ENCODE measurements at regions not wholly inside any gene's neighbourhood (a gene's known extent, or its start where the extent isn't known, plus 50 kb on each side); places are given as distances from the start of the nearest gene placed in this dataset.

DNA sequence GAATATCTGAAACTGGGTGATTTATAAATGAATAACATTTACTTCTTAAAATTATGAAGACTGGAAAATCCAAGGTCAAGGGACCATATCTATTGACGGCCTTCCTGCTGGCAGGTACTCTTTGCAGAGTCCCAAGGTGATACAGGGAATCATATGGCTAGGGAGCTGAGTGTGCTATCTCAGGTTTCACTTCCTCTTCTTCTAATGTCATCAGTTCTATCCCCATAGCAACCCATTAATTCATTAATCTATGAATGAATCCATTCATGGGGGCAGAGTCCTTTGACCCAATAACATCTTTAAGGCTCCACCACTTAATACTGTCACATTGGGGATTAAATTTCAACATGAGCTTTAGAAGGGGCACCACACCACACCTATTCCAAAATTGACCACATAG lies 772.0 kb downstream of the HACE1 start:
- TF ChIP-seq, protein P1, sequence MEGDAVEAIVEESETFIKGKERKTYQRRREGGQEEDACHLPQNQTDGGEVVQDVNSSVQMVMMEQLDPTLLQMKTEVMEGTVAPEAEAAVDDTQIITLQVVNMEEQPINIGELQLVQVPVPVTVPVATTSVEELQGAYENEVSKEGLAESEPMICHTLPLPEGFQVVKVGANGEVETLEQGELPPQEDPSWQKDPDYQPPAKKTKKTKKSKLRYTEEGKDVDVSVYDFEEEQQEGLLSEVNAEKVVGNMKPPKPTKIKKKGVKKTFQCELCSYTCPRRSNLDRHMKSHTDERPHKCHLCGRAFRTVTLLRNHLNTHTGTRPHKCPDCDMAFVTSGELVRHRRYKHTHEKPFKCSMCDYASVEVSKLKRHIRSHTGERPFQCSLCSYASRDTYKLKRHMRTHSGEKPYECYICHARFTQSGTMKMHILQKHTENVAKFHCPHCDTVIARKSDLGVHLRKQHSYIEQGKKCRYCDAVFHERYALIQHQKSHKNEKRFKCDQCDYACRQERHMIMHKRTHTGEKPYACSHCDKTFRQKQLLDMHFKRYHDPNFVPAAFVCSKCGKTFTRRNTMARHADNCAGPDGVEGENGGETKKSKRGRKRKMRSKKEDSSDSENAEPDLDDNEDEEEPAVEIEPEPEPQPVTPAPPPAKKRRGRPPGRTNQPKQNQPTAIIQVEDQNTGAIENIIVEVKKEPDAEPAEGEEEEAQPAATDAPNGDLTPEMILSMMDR (IDR thresholded peaks at IDR 0.05), result no peak

DNA sequence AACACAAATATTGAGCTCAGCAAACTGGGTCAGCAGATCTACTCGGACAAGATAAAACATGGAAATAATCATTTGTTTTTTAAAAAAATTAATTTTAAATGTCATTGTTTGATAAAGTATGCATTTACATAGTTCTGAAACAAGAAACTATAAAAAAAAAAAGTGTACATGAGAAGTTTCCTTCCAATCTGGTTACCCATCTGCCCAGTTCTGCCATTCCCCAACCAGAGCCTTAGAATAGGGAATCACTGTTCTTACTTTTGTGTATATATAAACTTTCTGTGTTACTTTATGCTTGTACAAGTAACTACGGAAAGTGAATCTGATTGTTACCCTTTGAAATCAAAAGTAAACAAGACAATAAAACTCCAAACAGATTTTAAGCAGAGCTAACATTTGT lies 791.4 kb downstream of the HACE1 start:
- TF ChIP-seq, protein P1 (IDR thresholded peaks at IDR 0.05), result no peak

DNA sequence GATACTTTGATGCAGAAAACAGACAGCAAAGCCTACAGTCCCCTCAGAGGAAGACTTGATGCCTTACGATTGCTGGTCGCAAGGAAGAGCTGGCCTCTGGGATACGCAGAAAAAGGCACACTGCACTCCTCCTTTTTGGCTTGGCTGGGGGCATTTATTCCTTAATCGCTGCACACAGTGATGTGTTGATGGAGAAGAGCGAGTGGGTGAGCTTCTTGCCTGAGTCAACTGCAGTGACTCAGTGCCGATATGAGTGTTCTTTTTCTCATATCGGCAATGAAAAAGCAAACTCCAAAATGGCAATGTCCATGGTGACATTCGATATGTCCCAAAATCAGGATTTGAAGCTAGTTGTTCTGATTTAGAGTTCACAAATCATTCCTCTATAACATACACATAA lies 794.8 kb downstream of the HACE1 start:
- TF ChIP-seq, protein P1 (IDR thresholded peaks at IDR 0.05), result no peak

DNA sequence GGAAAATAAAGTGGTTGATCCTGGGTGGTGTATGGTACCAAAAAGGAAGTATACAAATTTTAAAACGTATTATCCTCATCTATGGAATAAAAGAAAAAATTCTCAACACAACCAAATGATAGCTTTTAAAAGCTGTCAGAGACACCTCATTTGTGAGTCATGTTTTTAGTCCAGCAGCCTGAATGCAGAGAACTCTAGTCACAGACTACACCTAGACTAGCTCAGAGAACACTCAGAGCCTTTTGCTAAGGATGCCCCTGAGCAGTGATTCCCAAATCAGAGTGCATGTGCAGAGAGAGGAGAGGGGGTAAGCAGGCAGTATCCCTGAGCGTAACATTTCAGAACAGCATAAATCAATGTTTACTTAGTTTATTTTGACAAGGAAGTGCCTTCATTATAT lies 809.3 kb downstream of the HACE1 start:
- TF ChIP-seq, protein P1 (IDR thresholded peaks at IDR 0.05), result no peak

DNA sequence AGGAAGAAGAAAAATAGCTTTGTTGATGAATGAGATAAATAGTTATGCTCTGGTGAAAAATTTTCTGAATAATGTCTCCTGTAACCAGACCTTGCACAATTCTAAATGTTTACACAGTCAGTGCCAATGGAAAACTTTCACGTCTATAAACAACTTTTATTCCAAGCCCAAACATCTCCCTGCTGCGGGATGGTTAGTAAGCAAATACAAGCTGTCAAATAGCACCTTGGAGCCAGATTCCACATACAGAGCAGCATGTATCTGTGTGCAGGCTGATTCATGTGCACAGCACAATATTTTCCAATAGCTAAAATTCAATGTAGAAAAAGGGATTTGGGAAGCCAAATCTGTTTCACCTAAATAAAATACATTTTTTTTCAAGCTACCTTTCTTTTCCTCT lies 813.3 kb downstream of the HACE1 start:
- TF ChIP-seq, protein P1 (IDR thresholded peaks at IDR 0.05), result no peak

DNA sequence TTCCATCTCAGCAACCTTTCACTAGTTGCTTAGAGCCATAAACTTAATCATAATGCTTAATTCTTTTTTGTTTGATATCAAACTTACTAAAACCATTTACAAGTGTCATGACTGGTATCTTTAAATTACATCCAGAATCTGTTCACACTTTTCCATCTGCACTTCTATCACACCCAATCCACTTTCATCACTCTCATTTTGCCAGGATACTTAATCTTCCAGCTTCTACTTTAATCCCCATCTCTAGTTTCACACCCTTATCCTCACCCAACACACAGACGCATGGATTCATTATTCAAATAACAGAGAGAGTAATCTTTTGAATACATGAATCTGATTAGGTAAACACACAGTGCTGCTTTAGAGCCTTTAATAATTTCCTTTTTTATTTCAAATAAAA lies 828.4 kb downstream of the HACE1 start:
- TF ChIP-seq, protein P1 (IDR thresholded peaks at IDR 0.05), result no peak

DNA sequence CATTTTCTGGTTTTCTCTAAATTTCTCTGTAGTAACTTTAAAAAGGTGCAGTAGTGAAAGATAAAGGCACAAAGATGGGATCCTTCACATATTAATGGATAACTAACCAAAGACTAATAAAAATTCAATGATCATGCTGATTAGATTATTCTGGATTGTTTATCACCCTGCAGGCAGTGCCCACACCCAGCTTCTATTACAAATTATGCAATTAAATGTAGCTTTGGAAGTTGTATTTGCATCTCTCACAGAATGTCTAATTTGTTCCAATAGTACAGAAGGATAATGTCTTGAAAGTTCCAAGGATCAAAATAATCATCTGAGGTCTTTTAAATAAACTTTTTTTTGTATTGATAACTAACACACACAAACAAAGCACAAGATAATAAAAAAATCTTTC lies 837.6 kb downstream of the HACE1 start:
- TF ChIP-seq, protein P1 (IDR thresholded peaks at IDR 0.05), result no peak

DNA sequence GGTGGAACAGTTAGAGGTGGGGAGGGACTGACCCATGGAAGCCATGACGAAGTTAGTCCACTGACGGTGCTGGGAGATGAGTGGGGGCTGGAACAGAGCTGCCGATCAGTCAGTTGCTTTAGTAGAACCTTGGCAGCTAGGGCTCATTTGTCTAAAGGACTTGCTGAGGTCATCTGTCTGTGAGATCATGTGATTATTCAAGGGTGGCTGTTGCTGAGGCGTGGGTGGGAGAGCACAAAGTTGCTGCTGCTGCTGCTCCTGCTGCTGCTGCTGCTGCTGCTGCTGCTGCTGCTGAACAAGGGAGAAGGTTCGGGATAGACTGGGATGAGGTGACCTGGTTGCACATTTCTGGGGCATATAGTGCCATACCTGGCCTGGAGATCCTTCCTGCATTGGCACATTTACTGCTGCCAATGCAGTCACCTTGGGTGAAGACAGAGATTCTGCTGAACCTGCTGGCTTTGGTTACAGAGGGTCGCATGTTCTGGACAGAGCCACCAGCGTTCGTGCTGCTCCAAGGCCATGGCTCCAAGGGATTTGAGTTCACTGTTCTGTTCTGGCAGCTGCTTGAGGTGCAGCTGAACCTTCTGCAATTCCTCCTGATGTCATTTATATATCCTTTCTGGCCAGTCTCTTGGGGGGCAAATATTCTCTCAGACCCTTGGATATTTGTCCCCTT lies 840.5 kb downstream of the HACE1 start:
- TF ChIP-seq, protein P1 (IDR thresholded peaks at IDR 0.05), result no peak
